ENCODE measurements at regions not wholly inside any gene's neighbourhood (a gene's known extent, or its start where the extent isn't known, plus 50 kb on each side); places are given as distances from the start of the nearest gene placed in this dataset.

DNA sequence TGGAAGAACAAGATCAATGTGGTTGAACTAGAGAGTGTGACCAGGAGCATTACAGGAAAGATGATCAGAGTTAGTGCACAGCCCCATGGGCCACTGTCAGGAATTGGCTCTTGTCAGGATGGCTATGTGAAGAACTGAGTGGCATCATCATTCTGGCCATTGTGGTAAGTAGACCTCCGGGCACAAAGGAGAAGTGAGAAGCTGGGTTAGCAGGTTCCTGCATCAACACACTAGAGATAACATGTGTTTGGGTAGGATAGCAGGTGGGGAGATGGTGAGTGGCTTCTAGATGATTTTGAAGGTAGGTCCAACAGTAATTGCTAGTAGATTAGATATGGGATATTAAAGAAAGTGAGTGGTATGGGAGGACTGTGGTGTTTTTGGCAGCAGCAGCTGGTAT is 408.2 kb downstream of the TSN start:
- no peak for DNase-seq

DNA sequence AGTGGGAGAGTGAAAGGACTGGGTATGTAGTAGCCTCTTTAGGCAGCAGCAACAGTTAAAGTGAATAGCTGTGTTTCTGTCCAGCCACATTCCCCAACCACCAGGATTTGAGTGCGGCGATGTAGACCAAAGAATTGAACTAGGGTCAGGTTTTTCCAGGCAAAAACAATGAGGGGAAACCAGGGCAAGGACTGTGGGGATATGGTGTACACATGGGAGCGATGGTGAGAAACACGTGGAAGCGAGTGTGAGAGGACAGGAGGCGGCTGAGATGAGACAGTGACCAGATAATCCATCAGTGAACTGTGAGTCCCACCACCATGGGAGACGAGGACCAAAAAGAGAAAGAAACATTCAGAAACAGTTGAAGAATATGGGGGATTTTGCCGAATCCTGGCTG is 409.5 kb downstream of the TSN start:
- no peak for DNase-seq

DNA sequence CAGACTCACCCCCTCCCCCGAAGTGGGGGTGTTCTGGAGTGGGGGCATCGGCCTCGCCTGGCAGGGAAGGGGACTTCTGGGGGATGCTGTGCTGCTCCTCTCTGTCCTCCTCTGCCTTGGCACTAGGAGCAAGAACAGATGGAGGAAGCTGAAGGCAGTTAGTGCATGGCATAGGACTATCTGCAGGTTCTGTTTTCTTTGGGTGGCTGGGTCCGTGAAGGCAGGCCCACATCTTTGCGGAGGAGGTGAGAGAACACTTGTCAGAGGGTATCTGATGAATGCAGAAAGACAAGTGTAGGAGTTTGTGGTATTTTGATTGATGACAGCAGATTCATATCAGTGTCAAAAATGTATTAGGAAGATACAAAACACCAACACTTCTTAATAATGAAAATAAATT is 411.4 kb downstream of the TSN start:
- no peak for DNase-seq

DNA sequence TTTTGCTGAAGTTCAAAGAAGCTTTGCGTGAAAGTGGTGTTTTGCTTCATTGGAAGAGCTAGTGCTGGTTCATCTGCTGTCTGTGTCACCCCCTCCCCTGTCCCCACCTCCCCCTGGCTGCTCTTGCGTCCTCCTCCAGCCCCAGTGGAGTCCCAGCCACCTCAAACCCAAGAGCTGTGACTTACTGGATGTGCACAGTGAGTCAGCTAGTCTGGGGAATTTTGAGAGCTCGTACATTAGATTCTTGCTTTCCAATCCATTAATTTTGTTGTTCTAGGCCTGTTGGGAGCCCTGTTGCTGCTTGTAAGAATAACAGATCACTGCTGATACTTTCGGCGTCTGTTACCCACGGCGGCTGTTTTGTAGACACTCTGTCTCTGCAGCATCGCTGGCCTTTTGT is 412.1 kb downstream of the TSN start:
- no peak for DNase-seq

DNA sequence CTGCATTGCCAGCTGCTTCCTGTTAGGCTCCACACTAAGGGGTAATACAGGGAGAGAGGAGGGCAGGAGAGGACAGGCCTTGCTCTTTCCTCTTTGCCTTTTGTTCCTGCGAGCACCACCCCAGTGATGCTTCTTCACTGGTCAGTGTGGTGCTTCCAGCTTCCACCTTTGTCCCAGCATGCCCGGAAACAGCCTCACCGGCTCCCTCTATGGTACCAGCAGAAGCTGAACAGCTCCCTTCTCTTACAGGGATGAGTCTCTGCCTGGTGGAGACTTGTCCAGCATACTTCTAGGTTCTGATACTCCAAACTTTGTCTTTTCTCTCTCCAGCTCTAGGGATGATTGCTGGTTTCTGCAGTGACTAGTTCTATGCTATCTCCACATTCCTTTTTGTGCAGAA is 413.3 kb downstream of the TSN start:
- DNase-seq: no peak

DNA sequence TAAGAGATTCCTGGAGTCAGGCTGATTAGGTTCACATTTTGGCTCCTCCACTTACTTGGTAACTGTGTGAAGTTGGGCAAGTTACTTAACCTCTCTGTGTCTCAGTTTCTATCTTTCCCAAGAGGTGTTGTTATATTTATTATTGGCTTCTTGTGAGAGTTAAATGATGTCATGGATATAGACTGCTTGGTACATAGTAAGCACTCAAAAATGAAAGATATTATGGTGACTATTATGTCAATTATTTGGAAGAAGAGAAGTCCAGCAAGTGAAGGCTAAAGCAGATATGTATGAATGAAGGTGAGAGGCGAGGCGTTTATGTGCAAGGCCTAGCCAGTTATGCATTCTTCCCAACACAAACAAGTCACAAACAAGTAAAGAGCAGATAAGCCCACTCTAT is 417.4 kb downstream of the TSN start:
- DNase-seq: no peak

DNA sequence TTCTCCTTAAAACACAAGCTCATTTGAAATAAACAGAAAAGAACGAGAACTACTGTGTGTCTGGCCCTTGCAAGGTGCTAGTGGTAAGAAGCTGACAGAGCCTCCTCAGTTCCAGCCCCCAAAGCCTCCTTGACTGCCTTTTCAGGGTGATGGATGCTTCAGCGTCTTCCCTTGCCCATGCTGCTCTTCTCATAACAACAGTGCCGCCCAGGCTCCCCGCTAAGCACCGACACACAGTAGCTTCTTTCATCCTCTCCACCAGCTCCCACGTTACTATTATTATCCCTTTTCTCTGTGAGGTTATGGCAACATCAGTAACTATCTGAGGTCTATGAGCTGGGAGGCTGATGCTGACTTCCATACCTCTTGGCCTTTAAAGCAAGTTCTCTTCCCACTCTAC is 418.6 kb downstream of the TSN start:
- peak in 8 of 56 donors; percentile 3 to 21 (median 14) for DNase-seq

DNA sequence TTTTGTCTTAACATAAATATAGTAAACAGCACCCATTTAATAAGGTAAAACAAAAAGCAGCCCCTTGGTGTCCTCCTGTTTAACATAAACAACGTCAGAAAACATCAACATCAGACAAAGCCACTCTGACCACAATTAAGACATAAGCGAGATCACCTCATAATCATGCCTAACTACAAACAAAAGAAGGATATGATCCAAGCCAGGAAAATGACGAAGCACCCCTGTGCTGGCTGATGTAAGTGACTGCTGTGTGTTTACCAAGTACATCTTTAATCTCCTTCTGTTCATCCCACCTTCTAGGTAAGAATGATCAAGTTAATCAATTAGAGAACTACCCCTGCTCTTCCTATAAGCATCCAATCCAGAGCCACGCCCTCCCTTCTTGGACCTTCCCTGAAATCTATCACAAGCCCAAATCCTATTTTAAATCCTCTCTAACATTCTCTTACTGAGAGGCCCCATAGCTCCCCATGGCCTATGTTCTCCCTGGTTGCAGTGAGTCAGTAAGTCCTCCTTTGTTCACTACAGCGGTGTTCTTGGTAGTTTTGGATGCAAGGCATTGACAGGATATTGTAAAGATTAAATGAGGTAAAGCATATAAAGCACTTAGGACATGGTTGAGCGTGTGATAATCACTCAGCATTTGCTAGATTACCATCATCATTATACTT is 424.2 kb downstream of the TSN start:
- no peak for DNase-seq

DNA sequence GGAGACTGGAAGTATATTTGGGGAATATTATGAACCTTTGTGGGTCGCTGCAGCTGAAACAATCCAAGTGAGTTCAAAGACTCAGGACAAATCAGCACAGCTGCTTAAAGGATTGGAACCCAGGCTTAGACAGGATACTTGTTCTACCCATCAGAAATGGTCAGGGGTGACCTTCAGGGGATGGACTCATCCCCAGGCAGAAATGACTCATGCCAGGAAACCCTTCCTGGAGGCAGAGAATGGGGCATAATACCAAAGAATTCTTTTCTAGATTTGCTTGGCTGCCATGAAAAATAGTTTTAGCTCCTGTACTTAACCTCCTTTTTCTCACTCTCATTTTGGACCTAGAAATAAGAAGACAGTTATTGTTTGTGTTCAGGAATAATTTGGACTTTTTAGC is 425.5 kb downstream of the TSN start:
- no peak for DNase-seq

DNA sequence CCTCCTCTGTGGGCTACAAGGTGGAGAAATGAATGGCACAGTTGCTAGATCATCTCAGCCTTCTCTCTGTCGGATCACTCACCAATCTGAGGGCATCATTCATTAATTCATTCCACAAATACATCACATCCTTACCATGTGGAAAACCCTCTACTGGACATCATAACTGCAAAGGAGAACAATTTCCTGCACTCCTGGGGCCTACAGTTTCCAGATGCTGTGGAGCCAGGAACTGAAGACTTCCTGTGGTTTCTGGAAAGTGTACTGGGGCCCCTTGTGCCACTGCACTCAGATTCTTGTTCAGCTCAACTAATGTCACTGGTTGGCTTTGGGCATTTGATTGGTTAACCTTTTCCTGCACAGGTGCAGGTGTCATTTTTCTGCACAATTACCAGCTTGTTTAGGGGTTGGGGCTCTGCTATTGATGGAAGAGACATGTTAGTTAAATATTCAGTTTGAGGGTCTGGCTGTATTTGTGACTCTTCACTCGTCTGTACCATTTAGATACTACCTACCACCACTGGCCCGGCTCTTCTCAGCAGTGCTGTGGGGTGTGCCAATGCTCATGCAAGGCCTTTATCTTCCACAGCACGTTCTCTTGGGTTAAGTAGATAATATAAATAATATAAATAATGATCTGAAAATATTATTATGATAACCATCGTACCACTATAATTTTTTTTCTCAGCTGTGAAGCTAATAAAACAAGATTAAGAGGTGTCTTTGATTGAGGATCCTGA is 427.3 kb downstream of the TSN start:
- DNase-seq: no peak

DNA sequence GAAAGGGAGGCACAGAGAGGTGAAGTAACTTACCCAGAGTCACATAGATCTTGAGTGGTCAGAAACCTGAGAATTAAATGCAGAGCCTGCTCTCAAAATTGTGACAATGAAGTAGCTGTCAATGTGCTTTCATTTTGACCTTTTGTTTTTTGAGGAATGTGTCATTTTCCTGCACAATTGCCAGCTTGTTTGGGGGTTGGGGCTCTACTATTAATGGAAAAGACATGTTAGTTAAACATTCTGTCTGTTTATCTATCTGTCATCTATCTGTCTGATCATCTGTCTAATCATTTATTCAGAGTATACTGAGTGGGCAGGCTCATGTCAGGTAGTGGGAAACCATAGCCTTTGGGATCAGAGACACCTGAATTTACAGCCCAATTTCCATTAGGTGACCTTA is 428.4 kb downstream of the TSN start:
- no peak for DNase-seq

DNA sequence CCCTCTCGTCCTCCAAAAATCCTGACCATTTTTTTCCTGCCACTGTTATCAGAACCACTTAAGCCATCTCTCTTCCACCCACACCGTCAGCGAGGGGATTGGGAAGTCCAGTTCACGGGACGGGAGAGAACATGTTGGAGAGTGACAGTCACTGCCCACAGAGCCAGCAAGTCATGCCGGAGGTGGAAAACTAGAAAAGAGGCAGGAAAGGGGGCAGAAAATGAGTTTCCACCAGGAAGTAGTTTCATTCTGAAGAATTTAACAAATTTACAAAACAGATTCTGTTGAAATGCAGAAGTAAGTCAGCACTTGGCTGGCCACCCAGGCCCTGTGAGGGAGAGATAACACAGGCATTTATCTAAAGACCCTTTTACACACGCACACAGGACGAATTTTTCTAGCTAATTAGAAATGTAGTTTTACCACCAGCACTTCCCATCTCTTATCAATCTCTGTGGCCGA is 431.3 kb downstream of the TSN start:
- DNase-seq: no peak

DNA sequence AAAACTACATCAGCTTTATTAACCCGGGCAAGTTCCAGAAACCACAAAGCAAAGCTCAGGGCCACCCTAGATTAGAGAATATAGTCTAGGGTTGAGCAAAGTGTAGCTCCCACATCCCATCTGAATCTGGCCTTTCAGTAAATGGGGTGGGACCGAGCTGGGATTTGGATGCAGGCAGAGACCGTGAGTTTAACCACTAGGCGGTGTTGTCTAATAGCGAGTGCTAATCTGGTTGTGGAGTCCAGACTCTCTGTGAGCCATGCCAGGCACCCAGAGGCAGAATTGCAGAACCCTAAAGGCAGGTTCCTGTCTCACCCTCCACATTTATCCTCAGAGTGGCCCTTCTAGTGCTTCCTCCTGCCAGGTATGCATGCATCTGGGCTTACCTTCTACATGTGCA is 435.9 kb downstream of the TSN start:
- DNase-seq: no peak

DNA sequence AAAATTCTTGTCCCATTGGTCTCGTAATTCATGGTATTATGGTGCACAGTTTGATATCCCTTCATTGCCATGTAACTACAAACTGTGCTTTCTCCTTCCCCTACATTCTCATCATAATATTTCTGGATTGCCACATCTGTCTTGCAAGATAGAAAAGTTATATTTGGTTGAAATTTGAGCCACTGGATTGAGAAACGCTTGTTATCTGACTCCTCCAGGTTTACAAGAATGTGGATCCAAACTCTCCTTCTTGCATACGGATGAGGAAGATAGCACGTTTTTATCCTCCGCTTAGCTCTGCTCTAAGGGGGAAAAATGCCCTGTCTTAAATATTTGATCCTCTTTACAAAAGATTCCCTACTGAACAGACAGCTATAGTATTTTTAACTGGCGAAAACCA is 438.2 kb downstream of the TSN start:
- no peak for DNase-seq

DNA sequence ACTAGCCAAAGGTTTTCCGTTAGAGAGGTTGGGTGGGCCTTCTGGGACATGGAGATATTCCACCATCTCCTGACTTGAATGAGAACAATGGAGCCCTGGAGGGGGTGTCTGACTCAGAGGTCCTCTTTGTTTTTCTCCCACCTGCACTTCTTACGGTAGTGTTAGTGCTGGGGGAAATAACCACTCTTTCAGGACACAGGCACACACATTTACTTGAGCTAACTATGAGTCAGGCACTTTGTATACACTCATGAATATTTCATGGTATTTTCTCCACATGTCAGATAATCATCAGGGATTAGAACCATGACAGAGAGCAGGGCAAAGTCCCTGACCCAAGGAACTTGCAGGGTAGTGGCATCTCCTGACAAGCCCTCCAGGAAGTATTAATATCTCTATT is 439.1 kb downstream of the TSN start:
- DNase-seq: no peak

DNA sequence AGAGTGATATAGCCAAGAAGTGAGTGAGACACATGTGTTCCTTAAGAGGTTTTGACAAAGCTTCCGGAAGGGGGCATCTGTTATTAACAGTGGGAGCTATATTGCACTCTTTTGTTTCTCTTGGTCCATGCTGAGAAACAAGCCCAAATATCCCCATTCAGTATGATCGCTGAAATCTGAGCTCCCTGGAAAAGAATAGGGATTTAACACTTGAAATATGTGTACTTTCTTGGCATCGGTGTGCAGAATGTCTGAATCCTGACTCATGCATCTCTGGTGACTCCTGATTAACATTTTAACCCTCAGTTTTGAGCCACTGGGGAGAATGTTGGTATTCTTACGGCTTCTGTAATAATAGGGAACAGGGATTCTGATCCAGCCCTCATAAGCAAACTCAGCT is 448.1 kb downstream of the TSN start:
- DNase-seq: no peak

DNA sequence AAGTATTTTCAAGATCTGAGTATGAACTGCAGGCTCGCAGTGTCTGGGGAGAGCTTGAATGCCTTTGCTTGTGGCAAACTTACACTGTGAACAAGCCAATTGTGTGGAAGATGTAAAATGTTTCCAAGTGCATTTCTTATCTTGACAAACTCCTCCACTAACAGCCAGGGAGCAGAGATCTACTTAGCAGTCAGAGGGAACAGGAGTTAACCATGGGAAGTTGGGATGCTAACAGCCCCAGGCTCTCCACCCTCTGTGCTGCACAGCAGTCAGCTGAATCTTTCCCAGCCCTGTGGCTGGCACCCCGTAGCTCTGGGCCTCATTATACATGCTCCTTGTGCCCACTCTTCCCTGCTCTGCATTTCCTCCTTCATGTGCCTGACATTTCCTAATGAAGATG is 450.2 kb downstream of the TSN start:
- DNase-seq: no peak

DNA sequence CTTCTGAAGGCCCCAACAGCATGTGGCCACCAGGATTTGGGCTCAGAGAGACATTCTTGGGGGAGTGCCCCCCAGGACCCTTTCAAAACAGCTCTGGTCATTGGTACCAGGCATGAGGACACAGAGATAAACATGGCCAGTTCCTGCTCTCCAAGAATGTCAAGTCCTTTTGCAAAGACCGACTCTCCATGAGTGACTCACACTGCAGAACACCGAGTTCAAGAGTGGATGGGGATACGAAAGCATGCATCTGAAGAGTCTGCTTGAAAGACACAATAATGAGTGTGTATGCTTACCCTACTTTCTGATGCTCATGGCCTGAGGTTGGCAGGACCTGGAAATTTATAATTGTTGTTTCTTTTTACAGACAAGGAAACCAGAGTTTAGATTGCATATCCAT is 450.6 kb downstream of the TSN start:
- no peak for DNase-seq

DNA sequence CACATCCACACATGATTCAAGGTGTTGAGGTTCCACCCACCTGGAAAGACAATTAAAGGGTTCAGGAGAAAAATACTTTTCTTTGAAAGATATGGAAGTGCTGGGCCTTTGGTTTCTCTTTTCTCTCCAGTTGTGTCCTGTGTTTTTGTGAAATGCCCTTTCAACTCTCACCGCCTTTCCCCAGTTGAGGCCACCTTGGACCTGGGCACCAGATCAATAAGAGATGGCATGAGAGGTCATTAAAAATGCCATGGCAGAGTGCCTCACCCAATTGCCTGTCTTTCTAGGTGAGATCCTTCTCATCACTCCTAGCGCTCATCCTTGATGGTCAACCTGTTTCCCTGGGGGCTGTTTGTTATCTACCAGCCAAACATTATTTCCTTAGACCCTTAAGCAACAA is 453.9 kb downstream of the TSN start:
- DNase-seq: no peak

DNA sequence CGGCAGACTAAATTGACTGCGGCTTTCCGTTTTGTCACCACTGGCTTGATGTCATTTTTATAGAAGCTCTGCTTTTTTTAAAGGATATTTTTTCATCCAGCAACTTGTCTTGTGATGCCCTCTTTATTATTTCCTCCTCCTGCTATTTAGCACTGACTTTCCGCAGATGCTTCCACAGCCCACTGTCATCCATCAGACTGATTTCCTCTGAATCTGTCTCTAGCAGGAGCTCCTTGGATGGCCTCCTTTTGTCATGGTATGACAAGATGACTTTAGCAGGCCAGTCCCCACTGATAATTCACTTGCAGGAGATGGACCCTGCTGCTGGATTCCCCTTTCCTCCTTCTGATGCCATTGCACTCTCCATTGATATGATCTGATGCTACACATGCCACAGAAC is 454.6 kb downstream of the TSN start:
- DNase-seq: no peak

DNA sequence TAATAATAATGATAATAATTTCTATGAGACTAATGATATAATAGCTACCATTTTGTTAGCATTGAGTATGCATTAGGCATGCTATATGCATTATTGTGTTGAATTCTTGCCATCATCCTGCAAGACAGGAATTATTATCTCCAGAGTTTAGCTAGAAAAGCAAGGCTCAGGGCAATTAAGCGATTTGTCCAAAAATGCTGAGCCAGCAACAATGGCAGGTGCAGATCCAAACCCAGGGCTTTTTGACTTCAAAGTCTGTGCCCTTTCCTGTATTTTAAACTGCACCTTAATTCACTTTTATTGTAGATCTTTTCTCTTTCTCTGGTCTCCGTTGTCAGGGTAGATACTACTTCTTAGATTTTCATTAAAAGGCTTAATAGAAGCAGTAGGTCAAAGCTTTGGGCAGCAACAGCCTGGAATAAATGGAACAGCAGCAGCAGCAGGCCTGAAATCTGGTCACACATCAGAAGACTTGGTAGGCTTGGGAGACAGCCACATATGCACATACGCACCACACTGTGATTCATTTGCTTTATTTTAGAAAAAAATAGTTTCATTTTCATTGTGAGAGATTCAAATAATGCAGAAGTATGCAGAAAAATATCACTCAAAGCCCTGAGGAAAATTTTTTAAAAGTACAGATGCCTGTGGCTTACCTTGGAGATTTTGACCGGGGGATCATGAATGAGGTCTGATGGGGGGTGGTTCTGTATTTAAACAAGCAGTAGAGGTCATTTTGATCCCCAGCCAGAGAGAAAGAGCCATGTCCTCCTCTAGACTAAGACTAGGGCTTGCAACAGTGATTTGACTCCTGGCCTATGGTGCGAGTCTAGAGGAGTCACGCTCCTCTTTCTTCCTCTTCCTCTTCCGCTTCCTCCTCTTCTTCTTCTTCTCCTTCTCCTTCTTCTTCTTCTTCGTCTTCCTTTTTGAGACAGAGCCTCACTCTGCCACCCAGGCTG is 455.7 kb downstream of the TSN start:
- DNase-seq: no peak

DNA sequence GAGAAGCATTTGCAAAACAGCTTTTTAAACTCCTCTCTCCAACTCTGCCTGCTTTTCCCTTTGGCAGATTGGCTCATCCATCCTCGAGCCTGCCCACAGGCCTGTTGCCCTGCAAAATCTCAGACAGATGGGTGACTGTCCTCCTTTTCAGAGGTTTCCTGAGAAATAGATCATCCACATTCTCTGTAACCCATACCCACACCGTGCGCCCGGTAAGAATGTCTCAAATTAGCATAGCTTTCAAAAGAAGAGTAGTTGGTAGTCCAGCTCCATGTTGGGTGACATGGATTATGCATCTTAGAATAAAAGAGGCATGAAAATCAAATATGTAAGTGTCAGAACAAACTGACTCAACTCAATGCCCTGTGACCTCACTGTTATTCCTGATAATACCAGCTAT is 457.9 kb downstream of the TSN start:
- DNase-seq: no peak
